Keratinocyte (primary cell): ENCODE measurements at regions not wholly inside any gene's neighbourhood (a gene's known extent, or its start where the extent isn't known, plus 50 kb on each side); places are given as distances from the start of the nearest gene placed in this dataset.

ENCODE experiments used
- CTCF ChIP-seq, 3 experiments: IDR thresholded peaks in 1 of 3; conservative IDR thresholded peaks in 1 of 3; optimal IDR thresholded peaks in 1 of 3; 2 replicates in 2 of 3; 3 replicates in 1 of 3; pipeline versions ENCODE3 to v1.5.1; 2011; ENCODE audit warnings: low read length in 3 of 3, mild to moderate bottlenecking in 3 of 3, moderate library complexity in 2 of 3, control low read depth in 1 of 3, inconsistent platforms in 1 of 3; ENCODE audit not compliant: insufficient read depth in 2 of 3; ENCODE audit errors: extremely low read depth in 1 of 3
- EZH2 ChIP-seq: IDR thresholded peaks from one replicate; pipeline ENCODE4 v1.6.1; 2012; ENCODE audit warnings: inconsistent platforms, mild to moderate bottlenecking, low read length, moderate library complexity

DNA sequence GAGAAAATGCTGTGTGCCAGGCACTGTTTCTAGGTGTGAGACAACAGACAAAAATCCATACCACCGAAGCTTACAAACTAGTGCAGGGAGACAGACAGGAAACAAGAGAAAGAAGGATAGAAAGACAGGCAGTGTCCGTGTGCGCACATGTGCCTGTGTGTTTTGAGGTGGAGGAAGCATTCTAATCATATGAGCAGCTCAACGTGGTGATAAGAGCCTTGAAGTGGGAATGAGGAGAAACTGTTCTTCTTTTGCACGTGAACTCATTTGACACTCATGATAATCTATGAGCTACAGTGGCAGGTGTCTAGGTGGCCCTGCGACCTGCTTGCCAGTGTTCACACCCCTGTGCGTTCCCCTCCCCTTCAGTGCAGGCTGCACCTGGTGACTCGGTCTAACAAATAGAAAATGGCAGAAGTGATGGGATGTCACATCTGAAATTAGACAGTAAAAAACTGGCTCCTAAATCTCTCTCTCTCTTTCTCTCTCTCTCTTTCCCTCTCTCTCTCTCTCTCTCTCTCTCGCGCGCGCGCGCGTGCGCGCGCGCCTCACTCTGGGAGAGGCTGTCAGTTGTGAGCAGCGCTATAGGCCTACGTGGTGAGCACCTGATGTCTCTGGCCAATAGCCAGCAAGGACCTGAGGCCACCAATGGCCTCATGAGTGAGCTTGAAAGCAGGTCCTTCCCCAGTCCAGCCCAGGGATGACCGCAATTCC lies 74.8 kb downstream of the EN1 start:
- no peak for TF ChIP-seq CTCF (optimal IDR thresholded peaks at IDR 0.05 in 1 of 3, IDR thresholded peaks at IDR 0.05 in 1 of 3, conservative IDR thresholded peaks at IDR 0.05 in 1 of 3; ENCODE audit: extremely low read depth in 1 of 3, insufficient read depth in 2 of 3, low read length in 3 of 3)
- no peak for TF ChIP-seq EZH2
